T-helper 1 cell treated with Interleukin-12 subunit alpha and Interleukin-12 subunit beta and Interleukin-4 antibody, amounts not matched to agents 30 μg/mL and 1 μg/mL, for 36 hours (primary cell): ENCODE measurements at regions not wholly inside any gene's neighbourhood (a gene's known extent, or its start where the extent isn't known, plus 50 kb on each side); places are given as distances from the start of the nearest gene placed in this dataset.

Experiments used
- H3K27ac Mint-ChIP-seq: one replicate; pipeline ENCODE4 v1.8.0; 2021; ENCODE audit warnings: mild to moderate bottlenecking, mixed read lengths
- H3K27me3 Mint-ChIP-seq: one replicate; pipeline ENCODE4 v1.8.0; 2021; ENCODE audit warnings: low read depth, mixed read lengths
- H3K36me3 Mint-ChIP-seq: one replicate; pipeline ENCODE4 v1.8.0; 2021; ENCODE audit warnings: low read depth, mixed read lengths
- H3K4me1 Mint-ChIP-seq: one replicate; pipeline ENCODE4 v1.8.0; 2021; ENCODE audit warnings: low read depth, mixed read lengths
- H3K4me3 Mint-ChIP-seq: one replicate; pipeline ENCODE4 v1.8.0; 2021; ENCODE audit warnings: mild to moderate bottlenecking, moderate library complexity, mixed read lengths
- H3K9me3 Mint-ChIP-seq: one replicate; pipeline ENCODE4 v1.8.0; 2021; ENCODE audit warnings: mixed read lengths

DNA sequence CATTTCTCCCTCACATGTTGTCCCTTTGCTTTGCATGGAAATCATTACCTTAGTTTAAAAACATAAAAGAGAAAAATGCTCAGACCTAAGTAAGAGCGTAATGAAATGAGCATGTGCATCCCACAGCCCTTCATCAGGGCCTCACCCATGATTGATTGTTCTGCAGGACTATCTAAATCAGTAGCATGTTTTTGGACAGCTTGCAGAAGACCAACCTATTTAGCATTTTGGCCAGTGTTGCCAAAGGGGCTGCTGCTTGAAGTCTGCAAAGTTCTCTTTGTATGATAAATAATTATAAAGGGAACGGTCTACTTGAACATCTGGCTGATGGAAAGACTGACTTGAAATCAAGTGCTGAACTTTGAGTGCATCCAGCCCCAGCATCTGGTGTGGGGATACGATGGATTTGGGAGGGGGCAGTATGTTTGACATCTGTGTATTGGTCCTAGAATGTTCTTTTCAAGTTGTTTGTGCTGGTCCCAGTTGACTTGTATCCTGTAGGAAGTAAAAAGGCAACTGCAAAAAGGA lies 76.1 kb upstream of the LIMCH1 start:
- no peak overlapping the region for H3K27ac Mint-ChIP-seq
- H3K4me1 Mint-ChIP-seq, result no peaks in the 10 kb centered on the region
- no peak overlapping the region for H3K4me3 Mint-ChIP-seq
- H3K27me3 Mint-ChIP-seq, result no peaks in the 10 kb centered on the region
- no peaks in the 10 kb centered on the region for H3K36me3 Mint-ChIP-seq
- peaks cover 3% of the 10 kb centered on the region for H3K9me3 Mint-ChIP-seq

DNA sequence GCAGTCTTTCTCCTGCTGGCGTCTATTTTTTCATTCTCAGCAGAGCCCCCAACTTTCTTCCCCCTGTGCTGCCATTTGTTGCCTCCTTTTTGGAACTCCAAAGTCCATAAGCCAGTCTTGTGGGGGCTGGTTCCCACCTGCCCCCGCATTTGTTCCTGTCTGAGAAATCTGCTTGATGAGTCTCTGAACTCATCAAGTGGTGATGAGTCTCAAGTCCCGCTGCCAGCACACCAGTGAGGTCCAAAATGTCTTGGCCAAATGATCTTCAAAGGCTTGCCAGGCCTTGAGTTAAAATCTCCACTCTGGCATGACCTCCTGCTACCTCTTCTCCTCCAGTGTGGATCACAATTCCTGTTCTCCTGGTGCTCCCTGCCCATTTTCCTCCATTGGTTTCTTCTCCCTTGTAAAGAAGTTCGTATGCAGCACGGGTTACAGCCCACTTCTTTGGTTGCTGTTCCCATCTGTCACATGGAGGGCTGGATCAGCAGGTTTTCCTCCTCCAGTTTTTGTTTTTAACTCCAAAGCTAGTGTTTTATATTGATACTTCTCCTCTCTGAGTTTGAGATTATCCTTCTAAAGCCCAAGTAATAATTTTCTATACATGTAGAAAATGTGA lies 72.7 kb upstream of the LIMCH1 start:
- Mint-ChIP-seq H3K9me3 (peaks cover 3% of the 10 kb centered on the region), H3K4me1 (no peaks in the 10 kb centered on the region), H3K27me3 (no peaks in the 10 kb centered on the region), H3K36me3 (no peaks in the 10 kb centered on the region), H3K4me3 (no peak overlapping the region), H3K27ac (no peak overlapping the region)

DNA sequence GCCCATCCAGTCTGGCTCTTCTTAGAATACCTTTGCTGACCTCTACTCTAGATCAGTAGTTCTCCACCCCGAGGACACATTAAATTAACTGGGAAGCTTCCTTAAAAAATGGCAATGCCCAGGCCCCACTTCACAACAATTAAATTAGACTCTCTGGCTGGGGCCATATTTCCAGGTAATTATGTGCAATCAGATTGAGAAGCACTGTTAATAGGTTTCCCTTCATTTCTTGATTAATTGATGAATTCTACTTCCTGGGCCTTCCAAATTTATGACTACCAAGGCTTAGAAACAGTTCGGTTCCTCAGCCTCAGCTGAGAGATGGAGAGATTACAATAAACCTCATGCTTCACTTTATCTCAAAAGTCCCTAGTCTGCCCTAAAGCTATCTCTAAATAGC lies 71.7 kb upstream of the LIMCH1 start:
- Mint-ChIP-seq H3K4me3 (no peak overlapping the region), H3K27ac (no peak overlapping the region), H3K9me3 (peaks cover 3% of the 10 kb centered on the region), H3K4me1 (no peaks in the 10 kb centered on the region), H3K27me3 (no peaks in the 10 kb centered on the region), H3K36me3 (no peaks in the 10 kb centered on the region)

DNA sequence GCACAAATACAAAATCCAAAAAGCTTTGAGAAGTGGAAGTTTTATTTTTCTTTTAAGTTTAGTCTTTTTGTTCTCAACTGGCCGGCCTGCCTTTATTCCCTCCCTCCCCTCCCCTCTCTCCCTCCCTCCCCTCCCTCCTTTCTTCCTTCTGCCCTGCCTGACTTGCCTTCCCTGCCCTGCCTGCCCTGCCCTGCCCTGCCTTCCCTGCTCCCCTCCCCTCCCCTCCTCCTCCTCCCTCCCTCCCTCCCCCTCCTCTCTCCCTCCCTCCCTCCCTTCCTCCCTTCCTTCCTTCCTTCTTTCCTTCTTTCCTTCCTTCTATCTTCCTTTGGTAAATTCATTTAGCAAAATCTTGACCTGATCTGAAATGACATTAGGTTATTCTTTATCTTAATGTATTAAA lies 69.8 kb upstream of the LIMCH1 start:
- Mint-ChIP-seq H3K27me3 (no peaks in the 10 kb centered on the region), H3K4me1 (no peaks in the 10 kb centered on the region), H3K27ac (no peak overlapping the region), H3K9me3 (peaks cover 3% of the 10 kb centered on the region), H3K4me3 (no peak overlapping the region), H3K36me3 (no peaks in the 10 kb centered on the region)

DNA sequence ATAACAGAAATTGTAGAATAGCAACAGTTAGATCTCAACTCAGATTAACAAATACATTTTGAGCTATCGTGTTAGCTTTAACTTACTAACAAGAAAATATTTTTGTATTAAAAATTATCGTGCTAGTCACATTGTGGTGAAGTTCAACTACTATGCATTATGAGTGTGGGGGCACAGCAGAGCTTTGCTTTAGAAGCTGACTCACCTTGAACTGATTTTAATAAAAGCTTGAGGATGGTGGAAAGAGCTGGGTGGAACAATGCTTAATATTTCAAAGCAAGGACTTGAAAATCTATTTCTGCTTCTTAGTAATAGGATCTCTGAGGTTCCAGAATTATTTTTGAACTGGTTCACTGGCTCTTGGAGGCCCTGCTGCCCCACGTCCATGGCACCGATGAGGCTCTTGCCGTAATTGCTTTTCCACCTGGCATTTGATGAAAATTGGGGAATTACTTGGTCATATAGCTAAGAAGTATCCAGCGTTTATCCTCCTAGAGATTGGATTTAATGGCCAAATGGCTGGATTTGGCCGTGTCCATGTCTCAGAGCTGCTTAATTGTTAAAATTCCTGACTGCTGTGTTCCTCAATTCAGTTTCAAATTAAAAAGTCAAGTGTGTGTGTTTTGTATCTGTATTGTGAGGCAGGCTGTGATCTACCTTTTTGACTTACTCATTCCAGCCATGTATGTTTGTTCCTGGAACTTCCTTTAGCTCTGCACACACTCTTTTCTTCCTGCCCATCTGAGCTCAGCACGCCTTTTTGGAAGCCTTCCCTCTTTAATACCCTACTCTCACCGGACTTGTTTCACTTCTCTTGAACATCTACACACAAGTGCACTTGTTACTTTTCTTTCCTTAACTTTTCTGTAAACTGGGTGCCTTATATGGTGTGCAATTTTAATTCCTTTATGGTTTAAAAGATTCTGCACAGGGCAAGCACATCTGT lies 66.6 kb upstream of the LIMCH1 start:
- H3K36me3 Mint-ChIP-seq, result no peaks in the 10 kb centered on the region
- H3K9me3 Mint-ChIP-seq, result no peaks in the 10 kb centered on the region
- no peak overlapping the region for H3K4me3 Mint-ChIP-seq
- no peaks in the 10 kb centered on the region for H3K4me1 Mint-ChIP-seq
- no peaks in the 10 kb centered on the region for H3K27me3 Mint-ChIP-seq
- no peak overlapping the region for H3K27ac Mint-ChIP-seq

DNA sequence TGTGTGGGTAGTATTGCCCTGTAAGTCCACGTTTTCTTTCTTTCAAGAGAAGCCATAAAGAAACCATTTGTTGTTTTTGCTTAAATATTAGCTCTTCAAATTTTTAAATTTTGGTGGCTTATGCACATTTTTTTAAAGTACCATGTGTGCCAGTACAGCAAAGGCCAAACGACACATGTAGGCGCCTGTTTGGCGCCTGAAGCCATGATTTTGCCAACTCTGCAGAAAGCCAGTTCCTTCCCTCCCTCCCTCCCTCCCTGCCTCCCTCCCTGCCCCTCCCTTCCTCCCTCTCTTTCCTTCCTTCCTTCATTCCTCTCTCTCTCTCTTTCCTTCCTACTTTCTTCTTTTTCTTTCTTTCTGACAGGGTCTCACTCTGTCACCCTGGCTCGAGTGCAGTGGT lies 65.9 kb upstream of the LIMCH1 start:
- no peaks in the 10 kb centered on the region for H3K27me3 Mint-ChIP-seq

DNA sequence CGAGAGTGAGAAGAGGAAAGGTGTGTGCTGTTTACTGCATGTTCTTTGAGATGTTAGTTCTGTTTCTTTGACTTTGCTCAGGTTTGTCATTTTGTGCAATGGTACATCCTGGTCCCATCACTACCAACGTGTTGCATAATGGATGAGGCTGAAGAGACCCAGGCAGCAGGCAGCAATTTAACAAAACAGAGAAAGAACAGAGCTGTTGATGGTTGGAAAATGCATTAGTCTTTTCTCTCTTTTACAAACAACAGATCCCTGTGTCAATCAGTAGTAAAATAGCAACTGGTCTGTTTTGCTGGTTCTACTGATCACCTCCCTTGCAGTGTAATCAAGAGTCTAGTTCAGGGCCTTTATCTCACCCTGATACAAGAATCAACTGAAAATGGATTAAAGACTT lies 64.8 kb upstream of the LIMCH1 start:
- Mint-ChIP-seq H3K27ac (no peak overlapping the region), H3K4me1 (no peaks in the 10 kb centered on the region), H3K36me3 (no peaks in the 10 kb centered on the region)

More for the DNA sequence above, 65.9 kb upstream of the LIMCH1 start:
- no peaks in the 10 kb centered on the region for H3K36me3 Mint-ChIP-seq
- H3K9me3 Mint-ChIP-seq, result no peaks in the 10 kb centered on the region
- no peak overlapping the region for H3K4me3 Mint-ChIP-seq
- H3K4me1 Mint-ChIP-seq, result no peaks in the 10 kb centered on the region
- no peak overlapping the region for H3K27ac Mint-ChIP-seq

DNA sequence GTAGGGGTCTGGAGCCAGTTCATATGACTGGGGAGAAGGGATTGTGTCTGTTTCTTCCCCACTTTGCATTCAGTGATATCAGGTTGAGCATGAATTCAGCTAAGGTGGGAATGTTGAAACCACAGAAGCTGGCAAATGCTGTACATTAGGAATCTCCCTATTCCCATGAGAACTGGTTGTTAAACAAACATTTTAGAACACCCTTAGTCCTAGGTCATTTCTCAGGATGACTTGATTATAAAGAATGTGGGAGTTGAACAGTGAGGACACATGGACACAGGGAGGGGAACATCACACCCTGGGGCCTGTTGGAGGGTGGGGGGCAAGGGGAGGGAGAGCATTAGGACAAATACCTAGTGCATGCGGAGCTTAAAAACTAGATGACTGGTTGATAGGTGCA lies 62.6 kb upstream of the LIMCH1 start:
- H3K9me3 Mint-ChIP-seq, result no peaks in the 10 kb centered on the region
- no peaks in the 10 kb centered on the region for H3K36me3 Mint-ChIP-seq

More for the DNA sequence above, 64.8 kb upstream of the LIMCH1 start:
- no peaks in the 10 kb centered on the region for H3K27me3 Mint-ChIP-seq
- H3K9me3 Mint-ChIP-seq, result no peaks in the 10 kb centered on the region
- no peak overlapping the region for H3K4me3 Mint-ChIP-seq

DNA sequence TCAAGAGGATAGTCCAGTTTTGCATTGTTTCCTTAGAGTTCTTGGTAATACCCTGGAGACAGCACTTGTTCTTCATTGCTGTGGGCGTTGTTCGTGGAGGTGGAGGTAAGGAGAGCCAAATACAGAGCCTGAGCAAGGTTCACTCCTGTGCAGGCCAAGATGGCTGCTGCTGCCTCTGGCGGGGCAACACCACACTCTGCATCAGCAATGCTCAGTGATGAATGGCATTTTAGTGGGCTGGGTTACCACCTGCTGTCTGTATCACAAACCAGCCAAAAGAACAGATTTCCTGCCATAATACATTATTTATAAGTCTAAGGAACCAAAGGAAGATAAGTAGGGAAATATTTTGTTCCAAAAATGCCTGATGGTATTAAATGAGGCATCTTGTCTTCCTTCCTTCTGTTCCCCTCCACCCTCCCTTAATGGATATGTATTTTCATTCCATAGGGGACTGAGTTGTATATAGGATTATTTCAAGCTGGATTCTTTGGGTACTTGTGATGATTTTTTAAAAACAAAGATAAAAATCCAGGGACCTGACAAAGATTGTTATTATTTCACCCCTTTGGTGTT lies 61.6 kb upstream of the LIMCH1 start:
- H3K27me3 Mint-ChIP-seq, result no peaks in the 10 kb centered on the region
- no peaks in the 10 kb centered on the region for H3K9me3 Mint-ChIP-seq
- no peaks in the 10 kb centered on the region for H3K36me3 Mint-ChIP-seq
- H3K27ac Mint-ChIP-seq, result no peak overlapping the region
- no peak overlapping the region for H3K4me3 Mint-ChIP-seq
- H3K4me1 Mint-ChIP-seq, result no peaks in the 10 kb centered on the region

More for the DNA sequence above, 62.6 kb upstream of the LIMCH1 start:
- no peaks in the 10 kb centered on the region for H3K4me1 Mint-ChIP-seq
- no peaks in the 10 kb centered on the region for H3K27me3 Mint-ChIP-seq
- no peak overlapping the region for H3K4me3 Mint-ChIP-seq
- H3K27ac Mint-ChIP-seq, result no peak overlapping the region

DNA sequence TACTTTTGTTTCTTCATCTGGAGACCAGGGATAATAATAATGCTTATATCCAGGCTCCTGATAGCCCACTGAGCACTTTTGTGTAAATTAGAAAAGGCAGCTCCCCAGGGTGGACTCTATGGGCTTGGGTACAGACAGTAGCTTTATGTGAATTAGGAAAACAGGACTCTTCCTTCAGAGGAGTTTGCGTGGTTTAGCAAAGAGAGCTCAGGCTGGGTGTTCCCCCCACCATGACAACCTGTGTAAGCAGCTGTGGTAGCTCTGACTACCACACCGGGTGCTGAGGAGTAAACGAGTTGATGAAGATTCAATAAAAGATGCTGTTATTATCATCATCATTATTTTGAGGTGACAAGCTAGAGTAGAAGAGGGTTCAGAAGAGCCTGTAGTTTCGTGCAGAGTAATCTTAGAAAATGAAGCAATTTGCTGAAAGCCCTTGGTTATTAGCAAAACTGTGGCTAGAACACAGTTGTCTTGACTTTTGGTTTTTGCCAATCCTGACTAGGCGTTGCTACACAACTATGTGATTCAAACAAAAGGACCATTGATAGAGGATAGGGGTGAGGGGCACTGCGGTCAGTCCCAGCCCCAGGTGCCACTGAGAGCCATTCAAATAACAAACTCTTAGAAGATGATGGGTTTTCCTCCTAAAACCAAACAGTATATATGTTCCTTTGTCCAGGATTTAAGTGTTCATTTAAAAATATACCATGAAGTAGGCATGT lies 60.6 kb upstream of the LIMCH1 start:
- Mint-ChIP-seq H3K27me3 (no peaks in the 10 kb centered on the region), H3K9me3 (no peaks in the 10 kb centered on the region), H3K27ac (no peak overlapping the region), H3K36me3 (no peaks in the 10 kb centered on the region), H3K4me1 (no peaks in the 10 kb centered on the region), H3K4me3 (no peak overlapping the region)

DNA sequence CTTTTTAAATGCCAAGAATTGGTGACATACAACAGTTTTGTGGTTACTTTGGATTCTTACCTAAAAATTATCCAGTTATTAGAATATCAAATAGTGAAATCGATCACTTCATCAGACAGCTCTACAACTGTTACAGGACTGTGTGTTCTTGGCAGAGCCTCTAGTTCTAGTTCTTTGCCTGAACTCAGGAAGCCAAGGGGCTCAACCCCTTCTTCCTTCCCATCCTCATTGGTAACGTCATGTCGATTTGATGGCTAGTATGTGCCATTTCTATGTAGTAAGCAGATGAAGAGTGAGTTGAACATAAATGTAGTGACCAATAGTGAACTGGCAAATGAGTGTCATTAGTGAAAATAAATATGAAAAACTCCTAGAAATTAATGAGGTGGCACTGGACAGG lies 59.4 kb upstream of the LIMCH1 start:
- no peaks in the 10 kb centered on the region for H3K27me3 Mint-ChIP-seq
- H3K4me1 Mint-ChIP-seq, result no peaks in the 10 kb centered on the region
- no peaks in the 10 kb centered on the region for H3K9me3 Mint-ChIP-seq
- no peaks in the 10 kb centered on the region for H3K36me3 Mint-ChIP-seq
- no peak overlapping the region for H3K27ac Mint-ChIP-seq
- H3K4me3 Mint-ChIP-seq, result no peak overlapping the region

DNA sequence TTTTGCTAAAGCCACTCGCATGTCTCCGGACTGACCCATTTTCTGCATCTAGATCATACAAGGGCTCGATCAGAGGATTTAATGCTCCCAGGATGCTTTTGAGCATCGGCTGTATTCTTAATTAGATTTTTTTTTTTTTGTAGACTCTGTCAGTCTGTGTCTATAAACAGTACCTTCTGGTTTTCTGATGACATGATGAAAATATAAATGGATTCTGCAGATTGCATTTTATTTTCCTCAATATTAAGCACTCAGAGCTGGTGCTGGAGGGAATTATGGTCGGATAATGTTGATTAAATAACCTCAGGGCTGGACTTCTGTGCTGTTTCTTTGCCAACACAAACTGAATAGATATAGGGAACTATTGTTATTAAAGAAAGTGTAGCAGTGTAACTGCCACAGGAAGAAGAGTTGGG lies 57.1 kb upstream of the LIMCH1 start:
- no peaks in the 10 kb centered on the region for H3K9me3 Mint-ChIP-seq
- no peak overlapping the region for H3K27ac Mint-ChIP-seq
- H3K36me3 Mint-ChIP-seq, result no peaks in the 10 kb centered on the region
- no peak overlapping the region for H3K4me3 Mint-ChIP-seq
- no peaks in the 10 kb centered on the region for H3K4me1 Mint-ChIP-seq
- no peaks in the 10 kb centered on the region for H3K27me3 Mint-ChIP-seq

DNA sequence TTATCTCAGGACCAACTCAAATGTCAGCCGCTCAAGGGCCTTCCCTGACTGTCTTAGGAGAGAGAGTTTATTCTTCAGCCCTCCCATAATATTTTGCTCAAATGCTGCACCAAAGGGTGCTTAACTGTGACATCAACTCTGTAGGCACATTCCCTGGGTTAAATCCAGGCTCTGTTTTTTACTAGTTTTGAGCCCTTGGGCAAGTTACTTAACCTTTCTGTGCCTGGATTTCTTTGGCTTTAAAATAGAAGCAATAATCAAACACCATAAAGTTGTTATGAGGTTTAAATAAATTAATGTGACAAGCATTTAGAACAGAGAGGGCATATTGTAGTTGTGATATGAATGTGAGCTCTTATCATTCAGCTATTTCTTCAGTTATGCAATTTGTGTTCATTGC lies 54.2 kb upstream of the LIMCH1 start:
- no peak overlapping the region for H3K4me3 Mint-ChIP-seq
- no peaks in the 10 kb centered on the region for H3K9me3 Mint-ChIP-seq
- no peaks in the 10 kb centered on the region for H3K4me1 Mint-ChIP-seq
- no peak overlapping the region for H3K27ac Mint-ChIP-seq
- H3K36me3 Mint-ChIP-seq, result no peaks in the 10 kb centered on the region
- H3K27me3 Mint-ChIP-seq, result no peaks in the 10 kb centered on the region

DNA sequence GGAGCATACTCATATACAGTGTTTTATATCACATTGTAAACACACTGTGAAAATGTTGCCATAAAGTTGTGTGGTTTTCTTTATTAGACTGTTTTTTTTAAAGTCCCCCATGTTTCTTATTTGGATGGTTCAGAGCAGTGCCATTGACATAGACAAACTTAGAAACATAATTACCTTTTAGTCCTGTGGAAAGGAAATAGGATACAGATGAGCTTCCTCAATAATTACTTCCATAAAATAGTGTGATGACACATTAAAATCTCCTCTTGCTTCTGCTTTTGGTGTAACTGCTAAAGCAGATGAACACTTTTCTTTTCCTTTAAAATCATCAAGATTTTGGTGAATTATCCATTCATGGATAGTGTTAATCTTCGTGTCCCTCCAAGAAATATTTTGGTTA lies 52.9 kb upstream of the LIMCH1 start:
- H3K36me3 Mint-ChIP-seq, result no peaks in the 10 kb centered on the region
- no peaks in the 10 kb centered on the region for H3K4me1 Mint-ChIP-seq
- H3K9me3 Mint-ChIP-seq, result no peaks in the 10 kb centered on the region
- no peaks in the 10 kb centered on the region for H3K27me3 Mint-ChIP-seq
- no peak overlapping the region for H3K27ac Mint-ChIP-seq
- H3K4me3 Mint-ChIP-seq, result no peak overlapping the region
